ENCODE measurements at regions not wholly inside any gene's neighbourhood (a gene's known extent, or its start where the extent isn't known, plus 50 kb on each side); places are given as distances from the start of the nearest gene placed in this dataset.

GRCh38 chr2:67927501-67927900 is 135.3 kb downstream of the C1D start:
- 72% methylated on average over 3 of the region's 3 CpGs; no CpG with 5 or more reads in 1 of the 2 donors for WGBS, 2 donors (ENCODE audit: low coverage in 1 of 2)
- intact Hi-C loops (cut with DNase I; ENCODE audit: low total_unique reads), result no loop called here
- H3K4me3 ChIP-seq, result no peak overlapping the region
- in situ Hi-C loops (cut with MboI; ENCODE audit: low pct_ligation_motif_present in 1 of 4, low pct_unique_long_range_greater_than_20kb in 1 of 4, low sequenced_read_pairs in 3 of 4), result no loop called here
- no peak for DNase-seq
- no peaks in the 10 kb centered on the region for H3K9me3 ChIP-seq
- no peaks in the 10 kb centered on the region for H3K4me1 ChIP-seq
- TF ChIP-seq POLR2AphosphoS5 (IDR thresholded peaks at IDR 0.05) (no peak), POLR2A (IDR thresholded peaks at IDR 0.05) (no peak), EP300 (IDR thresholded peaks at IDR 0.05; ENCODE audit: low read depth) (no peak), CTCF (IDR thresholded peaks at IDR 0.05) (no peak)
- no peaks in the 10 kb centered on the region for H3K36me3 ChIP-seq
- H3K27me3 ChIP-seq, result no peaks in the 10 kb centered on the region
- no peak overlapping the region for H3K27ac ChIP-seq

GRCh38 chr2:67930156-67930555 is 132.6 kb downstream of the C1D start:
- intact Hi-C loops (cut with DNase I; ENCODE audit: low total_unique reads) (no loop called here), in situ Hi-C loops (cut with MboI; ENCODE audit: low pct_ligation_motif_present in 1 of 4, low pct_unique_long_range_greater_than_20kb in 1 of 4, low sequenced_read_pairs in 3 of 4) (no loop called here)
- Histone ChIP-seq H3K4me3 (no peak overlapping the region), H3K27me3 (no peaks in the 10 kb centered on the region), H3K36me3 (no peaks in the 10 kb centered on the region), H3K9me3 (no peaks in the 10 kb centered on the region), H3K27ac (no peak overlapping the region), H3K4me1 (no peaks in the 10 kb centered on the region)
- no peak for DNase-seq
- TF ChIP-seq CTCF (IDR thresholded peaks at IDR 0.05) (no peak), EP300 (IDR thresholded peaks at IDR 0.05; ENCODE audit: low read depth) (no peak)
- WGBS, 2 donors (ENCODE audit: low coverage in 1 of 2), result 63 to 65% methylated on average over 1 to 3 of the region's 3 CpGs

- Histone ChIP-seq H3K4me3 (no peak overlapping the region), H3K4me1 (no peaks in the 10 kb centered on the region), H3K27ac (no peak overlapping the region), H3K9me3 (no peaks in the 10 kb centered on the region), H3K27me3 (no peaks in the 10 kb centered on the region), H3K36me3 (no peaks in the 10 kb centered on the region)
- no peak for DNase-seq
- in situ Hi-C loops (cut with MboI; ENCODE audit: low pct_ligation_motif_present in 1 of 4, low pct_unique_long_range_greater_than_20kb in 1 of 4, low sequenced_read_pairs in 3 of 4) (no loop called here), intact Hi-C loops (cut with DNase I; ENCODE audit: low total_unique reads) (no loop called here)
- 84 to 91% methylated on average over 3 of the region's 3 CpGs for WGBS, 2 donors (ENCODE audit: low coverage in 1 of 2)
- TF ChIP-seq EP300 (IDR thresholded peaks at IDR 0.05; ENCODE audit: low read depth) (no peak), POLR2AphosphoS5 (IDR thresholded peaks at IDR 0.05) (no peak), CTCF (IDR thresholded peaks at IDR 0.05) (no peak), POLR2A (IDR thresholded peaks at IDR 0.05) (no peak)
These were observed 125.8 kb downstream of the C1D start for GRCh38 chr2:67936969-67937368.

GRCh38 chr2:67938053-67938452 is 124.8 kb downstream of the C1D start:
- DNase-seq, result no peak
- H3K4me1 ChIP-seq, result no peaks in the 10 kb centered on the region
- 79 to 85% methylated on average over 2 of the region's 2 CpGs for WGBS, 2 donors (ENCODE audit: low coverage in 1 of 2)
- intact Hi-C loops (cut with DNase I; ENCODE audit: low total_unique reads), result no loop called here
- in situ Hi-C loops (cut with MboI; ENCODE audit: low pct_ligation_motif_present in 1 of 4, low pct_unique_long_range_greater_than_20kb in 1 of 4, low sequenced_read_pairs in 3 of 4), result no loop called here
- TF ChIP-seq CTCF (IDR thresholded peaks at IDR 0.05), result no peak
- TF ChIP-seq POLR2A (IDR thresholded peaks at IDR 0.05), result no peak
- no peak for TF ChIP-seq EP300 (IDR thresholded peaks at IDR 0.05; ENCODE audit: low read depth)
- no peak for TF ChIP-seq POLR2AphosphoS5 (IDR thresholded peaks at IDR 0.05)
- no peak overlapping the region for H3K4me3 ChIP-seq
- H3K27me3 ChIP-seq, result no peaks in the 10 kb centered on the region
- peaks cover 0 to 5% of the 10 kb centered on the region in 2 donors for H3K9me3 ChIP-seq
- no peaks in the 10 kb centered on the region for H3K36me3 ChIP-seq
- H3K27ac ChIP-seq, result no peak overlapping the region

Data from transverse colon (tissue), 4 donors.